GM23338 (cell line): ENCODE measurements at regions not wholly inside any gene's neighbourhood (a gene's known extent, or its start where the extent isn't known, plus 50 kb on each side); places are given as distances from the start of the nearest gene placed in this dataset.

ENCODE experiments used
- CTCF ChIP-seq, 2 experiments: fragments of 200-600 bp in 1 of 2; sonication (generic) in 1 of 2; conservative IDR thresholded peaks; 2 replicates each; pipeline versions ENCODE4 v1.5.1 to v1.6.1; 2016 to 2017; ENCODE audit warnings: antibody characterized with exemption in 2 of 2, low read depth in 2 of 2, mild to moderate bottlenecking in 2 of 2, moderate library complexity in 1 of 2
- POLR2AphosphoS5 ChIP-seq: IDR thresholded peaks from 2 replicates; pipeline ENCODE4 v1.6.1; 2016; ENCODE audit warnings: antibody characterized with exemption, low read depth

GRCh38 chr16:64307431-64307830 lies 814.4 kb downstream of the CDH11 start:
- no peak for TF ChIP-seq POLR2AphosphoS5
- TF ChIP-seq CTCF (conservative IDR thresholded peaks at IDR 0.05; ENCODE audit: low read depth in 2 of 2) = no peak
